ENCODE measurements at regions not wholly inside any gene's neighbourhood (a gene's known extent, or its start where the extent isn't known, plus 50 kb on each side); places are given as distances from the start of the nearest gene placed in this dataset.

- TF ChIP-seq EZH2phosphoT487 (IDR thresholded peaks at IDR 0.05; ENCODE audit: insufficient read depth, low read depth): no peak
- TF ChIP-seq EZH2 (IDR thresholded peaks at IDR 0.05; ENCODE audit: insufficient read depth, poor library complexity, severe bottlenecking): no peak
Measured at GRCh38 chr2:19295998-19296502, 62.4 kb downstream of the OSR1 start.
